HFF-Myc (cell line): ENCODE measurements at regions not wholly inside any gene's neighbourhood (a gene's known extent, or its start where the extent isn't known, plus 50 kb on each side); places are given as distances from the start of the nearest gene placed in this dataset.

Experiments used
- DNase-seq: peaks from one replicate; pipeline ENCODE4 v3.0.0-alpha.2; 2011; ENCODE audit warnings: low read depth; ENCODE audit errors: extremely low read depth
- H3K4me3 ChIP-seq: replicated peaks from 2 replicates; pipeline ENCODE4 v1.5.1; 2011; ENCODE audit warnings: low read depth, mild to moderate bottlenecking, control low read depth, low read length
- TF ChIP-seq, protein P1 (sequence below): IDR thresholded peaks from 2 replicates; pipeline ENCODE4 v1.5.1; 2012; ENCODE audit warnings: mild to moderate bottlenecking, low read depth, low read length, control low read depth; ENCODE audit errors: missing control alignments

DNA sequence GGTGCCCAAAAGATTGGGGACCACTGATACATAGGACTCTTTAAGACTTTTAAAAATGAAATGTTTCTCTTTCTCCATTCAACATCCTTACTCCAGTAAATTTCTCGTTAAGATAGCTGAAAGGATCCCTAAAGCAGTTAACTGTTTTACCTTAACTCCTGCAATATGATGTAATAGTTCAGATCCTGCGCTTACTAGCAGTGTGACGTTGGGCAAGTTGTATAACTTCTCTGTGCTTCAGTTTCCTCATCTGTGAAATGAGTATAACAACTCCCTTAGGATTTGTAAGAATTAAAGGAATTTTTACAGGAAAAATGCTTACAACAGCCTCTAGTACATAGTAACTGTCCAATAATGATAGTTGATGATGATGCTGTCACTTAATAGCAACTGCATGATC is 158.9 kb downstream of the TANC2 start:
- no peak overlapping the region for H3K4me3 ChIP-seq
- no peak for DNase-seq
- TF ChIP-seq, protein P1, sequence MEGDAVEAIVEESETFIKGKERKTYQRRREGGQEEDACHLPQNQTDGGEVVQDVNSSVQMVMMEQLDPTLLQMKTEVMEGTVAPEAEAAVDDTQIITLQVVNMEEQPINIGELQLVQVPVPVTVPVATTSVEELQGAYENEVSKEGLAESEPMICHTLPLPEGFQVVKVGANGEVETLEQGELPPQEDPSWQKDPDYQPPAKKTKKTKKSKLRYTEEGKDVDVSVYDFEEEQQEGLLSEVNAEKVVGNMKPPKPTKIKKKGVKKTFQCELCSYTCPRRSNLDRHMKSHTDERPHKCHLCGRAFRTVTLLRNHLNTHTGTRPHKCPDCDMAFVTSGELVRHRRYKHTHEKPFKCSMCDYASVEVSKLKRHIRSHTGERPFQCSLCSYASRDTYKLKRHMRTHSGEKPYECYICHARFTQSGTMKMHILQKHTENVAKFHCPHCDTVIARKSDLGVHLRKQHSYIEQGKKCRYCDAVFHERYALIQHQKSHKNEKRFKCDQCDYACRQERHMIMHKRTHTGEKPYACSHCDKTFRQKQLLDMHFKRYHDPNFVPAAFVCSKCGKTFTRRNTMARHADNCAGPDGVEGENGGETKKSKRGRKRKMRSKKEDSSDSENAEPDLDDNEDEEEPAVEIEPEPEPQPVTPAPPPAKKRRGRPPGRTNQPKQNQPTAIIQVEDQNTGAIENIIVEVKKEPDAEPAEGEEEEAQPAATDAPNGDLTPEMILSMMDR = no peak

DNA sequence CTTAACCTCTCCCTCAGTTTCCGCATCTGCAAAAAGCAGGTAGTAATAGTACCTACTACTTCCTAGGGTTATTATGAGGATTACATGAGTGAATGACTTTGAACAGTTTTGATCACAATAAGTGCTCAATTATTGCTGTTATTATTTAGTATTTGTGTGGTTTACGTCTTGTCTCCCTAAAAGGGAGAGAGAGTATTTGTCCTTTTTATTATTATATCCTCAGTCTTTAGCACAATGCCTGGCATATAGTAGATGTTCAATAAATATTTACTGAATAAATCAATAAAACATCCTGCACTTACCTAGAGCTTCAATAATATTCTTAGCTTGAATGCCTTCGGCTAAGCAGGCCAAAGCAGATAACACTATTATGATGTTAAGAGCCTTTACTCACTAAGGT is 160.0 kb downstream of the TANC2 start:
- TF ChIP-seq, protein P1 = no peak
- no peak for DNase-seq

DNA sequence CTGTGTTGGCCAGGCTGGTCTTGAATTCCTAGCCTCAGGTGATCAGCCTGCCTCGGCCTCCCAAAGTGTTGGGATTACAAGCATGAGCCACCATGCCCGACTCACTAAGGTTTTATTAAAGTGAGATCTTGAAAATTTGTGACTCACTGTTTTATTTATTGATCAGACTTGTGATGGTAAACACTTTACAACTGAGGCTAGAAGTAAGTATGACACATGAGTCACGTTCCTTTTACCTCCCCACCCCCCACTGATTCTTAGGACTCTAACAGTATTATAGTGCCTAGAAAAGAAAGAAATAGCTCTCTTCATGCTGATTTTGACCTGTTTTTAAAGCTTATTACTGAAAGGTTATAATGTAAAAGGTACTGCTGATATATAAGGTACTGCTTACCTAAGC is 160.6 kb downstream of the TANC2 start:
- H3K4me3 ChIP-seq = no peak overlapping the region
- DNase-seq = no peak
- TF ChIP-seq, protein P1 = no peak

More for the DNA sequence above, 160.0 kb downstream of the TANC2 start:
- no peak overlapping the region for H3K4me3 ChIP-seq

DNA sequence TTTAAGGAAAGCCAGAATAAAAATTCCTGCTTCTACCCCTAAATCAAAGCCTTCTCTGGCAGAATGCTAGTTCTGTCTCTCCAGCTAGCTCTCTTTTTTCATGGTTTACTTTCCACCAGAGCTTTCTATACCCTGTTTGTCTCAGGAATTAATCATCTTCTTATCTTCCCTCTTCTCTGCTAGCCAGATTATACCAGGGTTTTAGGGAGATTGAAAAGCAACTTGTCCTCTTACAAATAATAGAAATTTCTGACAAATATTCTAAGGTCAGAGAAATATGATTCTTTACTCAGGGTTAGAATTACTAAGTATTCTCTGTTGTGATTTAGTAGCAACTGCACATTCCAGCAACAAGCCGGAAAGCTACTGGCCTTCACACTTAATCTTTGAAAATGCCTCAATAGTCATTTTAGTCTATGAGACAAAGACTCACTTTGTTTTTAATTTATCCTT is 166.4 kb downstream of the TANC2 start:
- H3K4me3 ChIP-seq = no peak overlapping the region
- TF ChIP-seq, protein P1 = no peak
- DNase-seq = no peak

DNA sequence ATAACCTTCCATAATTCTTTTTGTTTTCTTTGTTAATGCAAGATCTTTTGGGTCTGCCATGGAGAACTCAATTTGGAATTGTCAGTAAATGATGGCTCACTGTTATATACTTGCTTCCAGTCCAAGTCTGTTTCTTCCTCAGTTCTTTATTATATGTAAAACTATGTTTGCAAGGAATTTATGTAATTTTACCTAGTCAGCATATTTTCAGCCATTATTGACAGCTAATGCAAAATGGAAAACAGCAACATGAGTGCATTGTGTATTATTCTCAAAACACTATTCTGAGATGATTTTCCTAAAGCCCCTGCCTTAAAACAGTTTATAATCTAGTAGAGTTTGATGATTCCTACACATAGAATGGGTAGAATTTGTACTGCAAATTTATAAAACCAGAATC is 167.5 kb downstream of the TANC2 start:
- no peak for DNase-seq
- no peak overlapping the region for H3K4me3 ChIP-seq
- TF ChIP-seq, protein P1 = no peak

DNA sequence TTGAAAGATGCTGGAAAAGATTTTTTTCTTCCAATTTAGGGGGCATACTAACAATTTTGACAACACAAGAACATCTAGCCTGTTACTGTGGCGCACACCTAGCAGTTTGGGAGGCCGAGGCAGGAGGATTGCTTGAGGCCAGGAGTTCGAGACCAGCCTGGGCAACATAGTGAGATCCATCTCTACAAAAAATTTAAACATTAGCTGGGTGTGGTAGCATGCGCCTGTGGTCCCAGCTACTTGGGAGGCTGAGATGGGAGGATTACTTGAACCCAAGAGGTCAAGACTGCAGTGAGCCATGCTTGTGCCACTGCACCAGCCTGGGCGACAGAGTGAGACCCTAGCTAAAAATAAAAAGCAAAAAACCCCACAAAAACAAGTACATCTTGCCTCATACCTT is 168.8 kb downstream of the TANC2 start:
- H3K4me3 ChIP-seq = no peak overlapping the region
- TF ChIP-seq, protein P1 = no peak
- no peak for DNase-seq

DNA sequence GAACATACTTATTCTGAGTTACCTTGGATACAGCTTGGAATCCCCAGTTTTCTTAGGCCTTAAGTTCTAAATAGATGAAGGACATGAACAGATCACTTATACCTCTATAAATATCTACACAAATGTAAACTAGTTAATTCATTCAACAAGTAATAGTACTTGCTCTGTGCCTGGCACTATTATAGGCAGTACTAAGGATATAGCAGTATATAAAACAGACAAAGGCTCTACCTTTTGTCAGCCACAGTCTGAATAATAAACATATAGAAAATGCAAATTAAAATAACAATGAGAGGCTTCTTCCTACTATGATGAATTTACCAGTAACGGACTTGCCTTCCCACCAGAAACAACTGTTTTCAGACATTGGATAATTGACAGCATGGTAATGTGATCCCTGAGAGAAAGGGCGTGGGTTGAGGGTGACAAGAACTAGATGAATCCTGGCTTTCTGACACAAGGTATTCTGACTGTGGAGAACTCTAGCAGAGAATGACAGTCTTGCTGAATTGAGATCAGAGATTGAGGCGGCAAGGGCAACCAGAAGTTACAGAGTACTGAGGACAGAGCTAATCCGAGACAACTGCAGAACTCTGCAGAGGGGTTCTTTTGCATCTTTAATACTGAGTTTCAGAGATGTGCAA is 170.5 kb downstream of the TANC2 start:
- no peak for DNase-seq
- H3K4me3 ChIP-seq = no peak overlapping the region
- TF ChIP-seq, protein P1 = no peak
